ENCODE measurements at regions not wholly inside any gene's neighbourhood (a gene's known extent, or its start where the extent isn't known, plus 50 kb on each side); places are given as distances from the start of the nearest gene placed in this dataset.
A peak's percentile ranks its signal among the peaks of the same experiment; 100 is the strongest.

DNA sequence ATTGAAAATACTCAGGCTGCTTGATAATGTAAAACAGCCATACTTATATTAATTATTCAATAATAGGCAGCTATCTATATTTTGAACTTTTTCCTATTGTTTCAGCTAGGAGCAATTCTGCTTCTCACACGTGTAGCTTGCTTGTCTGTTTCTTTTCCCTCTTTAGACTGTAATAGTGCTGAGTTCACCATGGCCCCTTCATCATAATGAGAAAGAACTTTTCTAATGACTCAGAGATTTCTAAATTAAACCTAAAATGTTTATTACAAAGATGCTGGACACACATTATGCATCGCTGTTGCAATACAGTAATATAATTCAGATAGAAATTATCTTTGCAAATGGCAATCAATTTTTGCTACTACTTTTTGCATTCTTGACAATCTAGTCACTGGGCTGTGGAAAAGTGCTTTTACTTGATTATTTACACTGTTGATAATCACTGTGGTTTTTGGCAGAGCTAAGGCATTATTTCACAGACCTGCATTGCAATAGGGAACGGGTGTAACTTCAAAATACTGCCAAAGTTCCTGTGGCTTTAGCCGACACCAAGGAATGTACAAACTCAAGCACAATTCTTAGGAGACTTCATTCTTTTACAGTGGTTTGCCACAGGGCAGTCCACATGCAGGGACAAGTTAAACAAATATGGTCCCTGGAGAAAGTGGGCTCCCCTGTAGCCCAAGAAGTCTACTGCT lies 281.0 kb upstream of the TBL1XR1 start:
- intact Hi-C loops (cut with DNase I), result no loop called here
- Histone ChIP-seq H3K27ac (replicated peaks in 1 of 4) (peak overlapping the region; percentile 74 to 82 (median 82)), H3K4me3 (no peak overlapping the region), H3K36me3 (no peaks in the 10 kb centered on the region), H3K4me1 (peaks cover 11 to 58% (median 39%) of the 10 kb centered on the region in 4 donors), H3K9me3 (no peaks in the 10 kb centered on the region), H3K27me3 (no peaks in the 10 kb centered on the region)
- 19% methylated on average over 4 of the region's 4 CpGs for WGBS
- no peak for DNase-seq (ENCODE audit: extremely low spot score)
- TF ChIP-seq POLR2AphosphoS5 (IDR thresholded peaks at IDR 0.05), result peak in 1 of 2 donors; percentile 70
- no peak for TF ChIP-seq POLR2A (IDR thresholded peaks at IDR 0.05; ENCODE audit: low read depth)

GRCh38 chr3:177479630-177480029 lies 282.3 kb upstream of the TBL1XR1 start:
- intact Hi-C loops (cut with DNase I), result no loop called here
- Histone ChIP-seq H3K27ac (replicated peaks in 1 of 4) (peak overlapping the region; percentile 74 to 82 (median 82)), H3K4me3 (no peak overlapping the region), H3K36me3 (no peaks in the 10 kb centered on the region), H3K9me3 (no peaks in the 10 kb centered on the region), H3K4me1 (peaks cover 11 to 61% (median 43%) of the 10 kb centered on the region in 4 donors), H3K27me3 (no peaks in the 10 kb centered on the region)
- TF ChIP-seq, protein P1, sequence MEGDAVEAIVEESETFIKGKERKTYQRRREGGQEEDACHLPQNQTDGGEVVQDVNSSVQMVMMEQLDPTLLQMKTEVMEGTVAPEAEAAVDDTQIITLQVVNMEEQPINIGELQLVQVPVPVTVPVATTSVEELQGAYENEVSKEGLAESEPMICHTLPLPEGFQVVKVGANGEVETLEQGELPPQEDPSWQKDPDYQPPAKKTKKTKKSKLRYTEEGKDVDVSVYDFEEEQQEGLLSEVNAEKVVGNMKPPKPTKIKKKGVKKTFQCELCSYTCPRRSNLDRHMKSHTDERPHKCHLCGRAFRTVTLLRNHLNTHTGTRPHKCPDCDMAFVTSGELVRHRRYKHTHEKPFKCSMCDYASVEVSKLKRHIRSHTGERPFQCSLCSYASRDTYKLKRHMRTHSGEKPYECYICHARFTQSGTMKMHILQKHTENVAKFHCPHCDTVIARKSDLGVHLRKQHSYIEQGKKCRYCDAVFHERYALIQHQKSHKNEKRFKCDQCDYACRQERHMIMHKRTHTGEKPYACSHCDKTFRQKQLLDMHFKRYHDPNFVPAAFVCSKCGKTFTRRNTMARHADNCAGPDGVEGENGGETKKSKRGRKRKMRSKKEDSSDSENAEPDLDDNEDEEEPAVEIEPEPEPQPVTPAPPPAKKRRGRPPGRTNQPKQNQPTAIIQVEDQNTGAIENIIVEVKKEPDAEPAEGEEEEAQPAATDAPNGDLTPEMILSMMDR (IDR thresholded peaks at IDR 0.05), result no peak
- TF ChIP-seq POLR2A (IDR thresholded peaks at IDR 0.05; ENCODE audit: low read depth) (no peak), POLR2AphosphoS5 (IDR thresholded peaks at IDR 0.05) (no peak), EP300 (IDR thresholded peaks at IDR 0.05) (no peak)
- 93% methylated on average over 2 of the region's 2 CpGs for WGBS
- no peak for DNase-seq (ENCODE audit: extremely low spot score)

DNA sequence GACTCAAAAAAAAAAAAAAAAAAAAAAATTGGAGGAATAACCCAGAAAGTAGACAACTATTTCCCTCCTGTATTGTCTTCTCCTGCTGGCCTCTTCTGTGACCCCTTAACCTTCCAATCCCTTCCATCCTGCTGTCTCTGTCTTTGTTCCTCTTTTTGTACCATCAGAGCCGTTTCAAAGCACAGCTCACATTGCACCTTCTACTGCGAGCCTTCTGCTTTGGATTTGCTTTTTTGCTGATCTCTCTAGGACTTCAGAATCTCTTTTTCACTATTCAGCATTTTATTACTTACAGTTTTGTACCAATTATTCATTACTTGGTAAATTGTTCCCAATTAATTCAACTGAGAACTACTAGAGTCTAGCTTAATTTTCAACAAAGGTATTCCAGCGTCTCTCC lies 284.0 kb upstream of the TBL1XR1 start:
- DNase-seq (ENCODE audit: extremely low spot score), result no peak
- H3K9me3 ChIP-seq, result no peaks in the 10 kb centered on the region
- 79% methylated on average over 3 of the region's 3 CpGs for WGBS
- no peaks in the 10 kb centered on the region for H3K27me3 ChIP-seq
- H3K4me3 ChIP-seq, result no peak overlapping the region
- peaks cover 11 to 61% (median 43%) of the 10 kb centered on the region in 4 donors for H3K4me1 ChIP-seq
- H3K27ac ChIP-seq (replicated peaks in 1 of 4), result no peak overlapping the region
- H3K36me3 ChIP-seq, result no peaks in the 10 kb centered on the region
- TF ChIP-seq POLR2A (IDR thresholded peaks at IDR 0.05; ENCODE audit: low read depth), result no peak
- TF ChIP-seq, protein P1 (IDR thresholded peaks at IDR 0.05), result no peak
- TF ChIP-seq EP300 (IDR thresholded peaks at IDR 0.05), result no peak
- no peak for TF ChIP-seq POLR2AphosphoS5 (IDR thresholded peaks at IDR 0.05)
- intact Hi-C loops (cut with DNase I), result no loop called here

- Histone ChIP-seq H3K9me3 (no peaks in the 10 kb centered on the region), H3K27ac (replicated peaks in 1 of 4) (peak overlapping the region in 3 of 4 donors; percentile 25 to 49 (median 32)), H3K36me3 (no peaks in the 10 kb centered on the region), H3K4me3 (no peak overlapping the region), H3K4me1 (peaks cover 11 to 61% (median 42%) of the 10 kb centered on the region in 4 donors), H3K27me3 (no peaks in the 10 kb centered on the region)
- DNase-seq (ENCODE audit: extremely low spot score), result no peak
- TF ChIP-seq, protein P1 (IDR thresholded peaks at IDR 0.05), result no peak
- no peak for TF ChIP-seq POLR2AphosphoS5 (IDR thresholded peaks at IDR 0.05)
- TF ChIP-seq EP300 (IDR thresholded peaks at IDR 0.05), result no peak
- no peak for TF ChIP-seq POLR2A (IDR thresholded peaks at IDR 0.05; ENCODE audit: low read depth)
- 55% methylated on average over 6 of the region's 6 CpGs for WGBS
- intact Hi-C loops (cut with DNase I), result no loop called here
Measured at GRCh38 chr3:177482048-177482691, 284.9 kb upstream of the TBL1XR1 start.

- no peaks in the 10 kb centered on the region for H3K9me3 ChIP-seq
- peaks cover 7 to 51% (median 36%) of the 10 kb centered on the region in 4 donors for H3K4me1 ChIP-seq
- WGBS, result 70% methylated on average over 4 of the region's 4 CpGs
- H3K4me3 ChIP-seq, result no peak overlapping the region
- no peaks in the 10 kb centered on the region for H3K36me3 ChIP-seq
- no peaks in the 10 kb centered on the region for H3K27me3 ChIP-seq
- DNase-seq (ENCODE audit: extremely low spot score), result no peak
- TF ChIP-seq, protein P1 (IDR thresholded peaks at IDR 0.05), result peak in 1 of 3 experiments; percentile 19
- no peak for TF ChIP-seq POLR2AphosphoS5 (IDR thresholded peaks at IDR 0.05)
- intact Hi-C loops (cut with DNase I), result no loop called here
- H3K27ac ChIP-seq (replicated peaks in 1 of 4), result no peak overlapping the region
Measured at GRCh38 chr3:177483182-177483967, 286.1 kb upstream of the TBL1XR1 start.
